GM12864 (cell line): ENCODE measurements at regions not wholly inside any gene's neighbourhood (a gene's known extent, or its start where the extent isn't known, plus 50 kb on each side); places are given as distances from the start of the nearest gene placed in this dataset.

ENCODE experiments used
- DNase-seq: peaks from one replicate; pipeline ENCODE4 v3.0.0-alpha.2; 2011; ENCODE audit warnings: low read depth
- H3K4me3 ChIP-seq: 2 replicates; pipeline ENCODE4 v1.5.1; 2011; ENCODE audit warnings: mild to moderate bottlenecking, low read depth, low read length, control low read depth
- TF ChIP-seq, protein P1 (sequence below): IDR thresholded peaks from 2 replicates; pipeline ENCODE4 v1.5.1; 2011; ENCODE audit warnings: low read depth, mild to moderate bottlenecking, moderate library complexity, low read length, control low read depth, inconsistent platforms; ENCODE audit errors: missing control alignments

DNA sequence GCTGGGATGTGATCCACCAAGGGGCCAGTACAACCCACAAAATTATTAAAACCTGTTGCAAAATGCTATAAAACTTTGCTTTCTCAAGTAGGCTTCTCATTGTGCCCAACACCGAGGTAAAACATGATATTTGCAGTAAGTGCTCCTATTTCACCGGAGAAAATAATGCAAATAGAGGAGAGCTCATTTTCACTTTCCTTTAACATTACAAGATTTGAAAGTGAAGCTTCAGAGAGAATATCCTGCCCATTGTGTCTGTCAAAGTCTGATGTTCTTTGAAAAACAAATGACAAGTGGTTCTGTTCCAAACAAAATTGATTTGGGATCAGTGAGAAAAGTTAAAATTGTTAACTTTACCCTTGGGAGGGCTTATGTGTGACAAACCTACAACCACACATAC, 287.1 kb downstream of the KCNN2 start:
- no peak for DNase-seq
- H3K4me3 ChIP-seq = no peak overlapping the region
- TF ChIP-seq, protein P1, sequence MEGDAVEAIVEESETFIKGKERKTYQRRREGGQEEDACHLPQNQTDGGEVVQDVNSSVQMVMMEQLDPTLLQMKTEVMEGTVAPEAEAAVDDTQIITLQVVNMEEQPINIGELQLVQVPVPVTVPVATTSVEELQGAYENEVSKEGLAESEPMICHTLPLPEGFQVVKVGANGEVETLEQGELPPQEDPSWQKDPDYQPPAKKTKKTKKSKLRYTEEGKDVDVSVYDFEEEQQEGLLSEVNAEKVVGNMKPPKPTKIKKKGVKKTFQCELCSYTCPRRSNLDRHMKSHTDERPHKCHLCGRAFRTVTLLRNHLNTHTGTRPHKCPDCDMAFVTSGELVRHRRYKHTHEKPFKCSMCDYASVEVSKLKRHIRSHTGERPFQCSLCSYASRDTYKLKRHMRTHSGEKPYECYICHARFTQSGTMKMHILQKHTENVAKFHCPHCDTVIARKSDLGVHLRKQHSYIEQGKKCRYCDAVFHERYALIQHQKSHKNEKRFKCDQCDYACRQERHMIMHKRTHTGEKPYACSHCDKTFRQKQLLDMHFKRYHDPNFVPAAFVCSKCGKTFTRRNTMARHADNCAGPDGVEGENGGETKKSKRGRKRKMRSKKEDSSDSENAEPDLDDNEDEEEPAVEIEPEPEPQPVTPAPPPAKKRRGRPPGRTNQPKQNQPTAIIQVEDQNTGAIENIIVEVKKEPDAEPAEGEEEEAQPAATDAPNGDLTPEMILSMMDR = no peak

DNA sequence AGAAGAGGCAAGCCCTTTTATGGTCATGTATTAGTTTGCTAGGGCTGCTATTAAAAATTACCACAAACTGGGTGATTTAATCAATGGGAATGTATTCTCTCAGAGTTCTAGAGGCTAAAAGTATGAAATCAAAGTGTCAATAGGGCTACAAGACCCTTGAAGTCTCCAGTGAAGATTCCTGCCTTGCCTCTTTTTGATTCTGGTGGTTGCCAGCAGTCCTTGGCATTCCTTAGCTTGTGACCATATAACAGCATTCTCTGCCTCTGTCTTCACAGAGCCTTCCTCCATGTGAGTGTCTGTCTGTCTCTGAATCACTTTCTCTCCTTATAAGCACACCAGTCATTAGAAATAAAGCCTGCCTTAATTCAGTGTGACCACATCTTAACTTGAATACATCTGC, 282.7 kb downstream of the KCNN2 start:
- H3K4me3 ChIP-seq = no peak overlapping the region
- TF ChIP-seq, protein P1 = no peak
- DNase-seq = no peak

DNA sequence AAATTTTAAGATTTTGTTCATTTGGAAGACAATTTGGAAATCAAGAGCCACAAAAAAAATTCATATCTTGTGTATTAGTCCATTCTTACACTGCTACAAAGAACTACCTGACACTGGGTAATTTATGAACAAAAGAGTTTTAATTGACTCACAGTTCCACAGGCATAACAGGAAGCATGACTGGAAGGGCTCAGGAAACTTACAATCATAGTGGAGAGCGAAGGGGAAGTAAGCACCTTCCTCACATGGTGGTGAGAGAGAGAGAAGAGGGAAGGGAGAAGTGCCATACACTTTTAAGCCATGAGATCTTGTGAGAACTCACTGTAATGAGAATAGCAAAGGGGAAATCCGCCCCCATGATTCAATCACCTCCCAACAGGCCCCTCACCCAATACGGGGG, 274.4 kb downstream of the KCNN2 start:
- TF ChIP-seq, protein P1 = no peak
- H3K4me3 ChIP-seq = no peak overlapping the region
- no peak for DNase-seq

DNA sequence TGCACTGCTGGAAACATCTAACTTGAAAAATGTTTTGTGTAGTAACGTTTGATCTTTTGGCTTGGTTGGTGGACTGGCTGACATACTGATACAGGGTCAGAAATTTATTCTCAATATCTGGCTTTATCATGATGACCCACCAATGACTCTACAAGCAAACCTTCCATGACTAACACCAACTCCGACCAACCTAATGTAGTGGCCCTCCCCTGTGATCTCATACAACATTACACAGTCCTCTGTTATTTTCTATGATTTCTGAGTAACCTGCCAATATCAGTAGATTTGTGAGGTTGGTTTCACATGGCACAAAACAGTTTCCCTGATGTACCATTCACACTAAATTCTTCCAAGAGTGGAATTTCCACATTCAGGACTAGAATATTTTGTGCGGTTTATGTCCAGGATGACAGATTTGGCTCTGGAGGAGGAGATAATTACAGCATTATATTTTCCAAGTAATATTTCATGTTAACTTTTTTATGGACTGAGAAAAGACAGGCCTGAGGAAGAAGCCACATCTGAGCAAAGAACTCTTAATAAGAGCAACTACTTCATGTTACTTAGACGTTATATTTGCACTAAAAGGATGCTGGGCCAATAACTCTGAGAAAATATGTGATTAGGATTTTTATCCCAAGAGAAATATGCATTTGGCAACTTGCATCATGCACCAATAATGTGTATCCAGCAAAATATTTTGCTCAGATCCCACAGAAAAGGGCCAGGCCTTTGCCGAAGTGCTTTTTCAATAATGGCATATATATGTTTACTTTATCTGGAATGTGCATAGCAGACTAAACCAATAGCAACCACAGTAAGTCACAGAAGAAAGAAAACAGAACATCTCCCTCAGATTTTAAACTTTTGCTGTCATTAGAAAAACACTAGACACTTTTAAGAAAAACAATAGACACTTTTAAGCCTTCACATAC, 273.4 kb downstream of the KCNN2 start:
- TF ChIP-seq, protein P1 = no peak
- H3K4me3 ChIP-seq = no peak overlapping the region
- DNase-seq = no peak

DNA sequence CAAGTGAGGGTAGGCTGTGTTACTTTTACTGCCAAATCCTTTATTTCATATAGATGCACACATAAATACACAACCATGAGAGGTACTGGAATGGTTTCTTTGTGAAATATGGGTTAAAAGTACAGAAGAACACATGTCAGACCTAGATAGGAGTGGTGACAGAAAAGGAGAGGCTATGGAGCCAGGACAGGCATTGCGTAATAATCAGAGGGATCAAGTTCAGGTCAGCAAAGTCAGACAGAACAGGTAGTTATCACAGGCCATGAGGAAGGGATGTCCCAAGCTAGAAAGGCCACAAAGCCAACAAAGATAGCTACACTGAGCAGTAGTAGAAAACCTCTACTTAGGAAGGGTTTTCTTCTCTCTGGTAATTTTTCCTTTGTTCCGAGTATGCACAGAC, 272.6 kb downstream of the KCNN2 start:
- DNase-seq = no peak
- TF ChIP-seq, protein P1 = no peak

DNA sequence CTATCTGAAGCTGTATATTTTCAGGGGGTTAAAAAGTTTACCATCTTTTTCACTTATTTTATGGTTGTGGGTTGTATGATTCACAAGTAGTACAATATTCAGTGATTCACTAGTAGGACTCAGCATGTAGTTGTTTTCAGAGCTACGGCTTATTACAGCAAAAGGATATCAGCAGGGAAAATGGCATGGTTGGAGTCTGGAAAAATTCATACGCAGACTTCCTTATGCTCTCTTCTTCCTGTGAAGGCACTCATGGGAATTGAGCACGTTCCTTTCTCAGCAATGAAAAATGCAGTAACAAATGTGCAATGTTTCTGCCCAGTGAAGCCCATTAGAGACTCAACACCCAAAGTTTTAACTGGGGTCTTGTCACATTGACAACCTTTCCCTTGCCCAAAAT, 250.5 kb downstream of the KCNN2 start:
- no peak overlapping the region for H3K4me3 ChIP-seq
- TF ChIP-seq, protein P1 = no peak
- no peak for DNase-seq

More for the DNA sequence above, 272.6 kb downstream of the KCNN2 start:
- H3K4me3 ChIP-seq = no peak overlapping the region

DNA sequence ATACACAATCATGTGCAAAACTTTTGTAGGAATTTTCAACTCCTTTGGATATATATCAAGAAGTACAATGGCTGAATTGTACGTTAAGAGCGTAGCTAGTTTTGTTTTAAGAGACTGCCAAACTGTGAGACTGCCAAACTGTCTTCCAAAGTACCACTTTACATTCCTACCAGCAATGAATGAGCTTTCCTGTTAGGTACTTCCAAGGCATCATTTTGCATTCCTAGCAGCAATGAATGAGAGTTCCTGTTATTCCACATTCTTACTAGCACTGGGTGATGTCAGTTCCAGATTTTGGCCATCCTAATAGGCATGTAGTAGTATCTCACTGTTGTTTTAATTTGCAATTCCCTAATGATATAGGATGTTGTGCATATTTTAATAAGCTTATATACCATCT, 219.3 kb downstream of the KCNN2 start:
- no peak for DNase-seq
- no peak overlapping the region for H3K4me3 ChIP-seq
- TF ChIP-seq, protein P1 = no peak
